ENCODE measurements at regions not wholly inside any gene's neighbourhood (a gene's known extent, or its start where the extent isn't known, plus 50 kb on each side); places are given as distances from the start of the nearest gene placed in this dataset.

DNA sequence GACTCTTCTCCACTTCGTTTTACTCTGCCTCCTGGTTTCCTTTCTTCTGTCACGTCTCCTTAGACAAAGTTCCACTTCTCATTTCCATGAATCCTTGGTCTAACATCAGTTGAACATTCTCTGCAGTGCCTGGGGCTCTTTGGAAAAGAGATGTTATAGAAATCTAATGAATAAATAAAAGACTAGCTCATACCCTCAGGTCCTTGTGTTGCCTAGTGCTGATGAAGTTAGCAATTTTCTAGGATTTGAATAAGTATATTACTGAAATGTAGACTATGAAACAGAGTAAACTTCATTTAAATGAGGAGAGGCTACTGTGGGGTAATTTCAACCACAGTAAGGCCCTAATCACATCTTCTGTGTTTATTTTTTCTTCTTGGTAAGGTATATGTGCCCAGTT, 146.9 kb upstream of the CADPS start:
- no peak for TF ChIP-seq EP300 (IDR thresholded peaks at IDR 0.05; ENCODE audit: borderline replicate concordance in 1 of 2, low read depth in 2 of 2, low read length in 2 of 2)
- TF ChIP-seq, protein P1, sequence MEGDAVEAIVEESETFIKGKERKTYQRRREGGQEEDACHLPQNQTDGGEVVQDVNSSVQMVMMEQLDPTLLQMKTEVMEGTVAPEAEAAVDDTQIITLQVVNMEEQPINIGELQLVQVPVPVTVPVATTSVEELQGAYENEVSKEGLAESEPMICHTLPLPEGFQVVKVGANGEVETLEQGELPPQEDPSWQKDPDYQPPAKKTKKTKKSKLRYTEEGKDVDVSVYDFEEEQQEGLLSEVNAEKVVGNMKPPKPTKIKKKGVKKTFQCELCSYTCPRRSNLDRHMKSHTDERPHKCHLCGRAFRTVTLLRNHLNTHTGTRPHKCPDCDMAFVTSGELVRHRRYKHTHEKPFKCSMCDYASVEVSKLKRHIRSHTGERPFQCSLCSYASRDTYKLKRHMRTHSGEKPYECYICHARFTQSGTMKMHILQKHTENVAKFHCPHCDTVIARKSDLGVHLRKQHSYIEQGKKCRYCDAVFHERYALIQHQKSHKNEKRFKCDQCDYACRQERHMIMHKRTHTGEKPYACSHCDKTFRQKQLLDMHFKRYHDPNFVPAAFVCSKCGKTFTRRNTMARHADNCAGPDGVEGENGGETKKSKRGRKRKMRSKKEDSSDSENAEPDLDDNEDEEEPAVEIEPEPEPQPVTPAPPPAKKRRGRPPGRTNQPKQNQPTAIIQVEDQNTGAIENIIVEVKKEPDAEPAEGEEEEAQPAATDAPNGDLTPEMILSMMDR (IDR thresholded peaks at IDR 0.05; ENCODE audit: control extremely low read depth in 1 of 3, insufficient read depth in 1 of 3, low read depth in 1 of 3, low read length in 3 of 3): no peak
- no peak for TF ChIP-seq CBX8 (IDR thresholded peaks at IDR 0.05; ENCODE audit: borderline replicate concordance, low read depth, low read length)
- TF ChIP-seq RAD21 (IDR thresholded peaks at IDR 0.05 in 1 of 2, conservative IDR thresholded peaks at IDR 0.05 in 1 of 2; ENCODE audit: low read depth in 2 of 2, low read length in 2 of 2): no peak
- no peak for TF ChIP-seq SIX5 (IDR thresholded peaks at IDR 0.05; ENCODE audit: low read depth, low read length)
- TF ChIP-seq, protein P2, sequence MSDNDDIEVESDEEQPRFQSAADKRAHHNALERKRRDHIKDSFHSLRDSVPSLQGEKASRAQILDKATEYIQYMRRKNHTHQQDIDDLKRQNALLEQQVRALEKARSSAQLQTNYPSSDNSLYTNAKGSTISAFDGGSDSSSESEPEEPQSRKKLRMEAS (IDR thresholded peaks at IDR 0.05): no peak
- no peak for TF ChIP-seq RNF2 (IDR thresholded peaks at IDR 0.05; ENCODE audit: borderline replicate concordance, low read depth, low read length, missing control alignments, poor library complexity, severe bottlenecking)
- no peak for TF ChIP-seq SRF (IDR thresholded peaks at IDR 0.05; ENCODE audit: low read depth, low read length)
- TF ChIP-seq RXRA (IDR thresholded peaks at IDR 0.05; ENCODE audit: insufficient read depth, low read depth, low read length): no peak
- TF ChIP-seq KDM1A (IDR thresholded peaks at IDR 0.05; ENCODE audit: borderline replicate concordance, low read length): no peak
- no peak for TF ChIP-seq POLR2A (IDR thresholded peaks at IDR 0.05; ENCODE audit: control extremely low read depth in 1 of 2, low read depth in 2 of 2, low read length in 2 of 2)
- TF ChIP-seq GABPA (IDR thresholded peaks at IDR 0.05; ENCODE audit: borderline replicate concordance, insufficient read depth, low read length): no peak
